Uterus (tissue), 3 donors: ENCODE measurements at regions not wholly inside any gene's neighbourhood (a gene's known extent, or its start where the extent isn't known, plus 50 kb on each side); places are given as distances from the start of the nearest gene placed in this dataset.

ENCODE experiments used
- DNase-seq, 2 donors: peaks; one replicate each; pipeline ENCODE4 v3.0.0-alpha.2; 2019 to 2020
- H3K27ac ChIP-seq, 2 donors: fragments of 200-600 bp; sonication (generic); 1 replicate in 1 of 2; 2 replicates in 1 of 2; pipeline ENCODE4 v1.5.1; 2016 to 2018
- H3K27me3 ChIP-seq, 2 donors: fragments of 200-600 bp; sonication (generic); one replicate each; pipeline ENCODE4 v1.5.1; 2018 to 2019; ENCODE audit warnings: control low read depth in 1 of 2
- H3K36me3 ChIP-seq, 2 donors: fragments of 200-600 bp; sonication (generic); one replicate each; pipeline ENCODE4 v1.5.1; 2019; ENCODE audit warnings: control low read depth in 1 of 2
- H3K4me1 ChIP-seq, 2 donors: fragments of 200-600 bp; sonication (generic); one replicate each; pipeline ENCODE4 v1.5.1; 2018 to 2019; ENCODE audit warnings: control low read depth in 1 of 2
- H3K4me3 ChIP-seq, 2 donors: fragments of 200-600 bp; sonication (generic); 1 replicate in 1 of 2; 2 replicates in 1 of 2; pipeline ENCODE4 v1.5.1; 2018 to 2019; ENCODE audit warnings: mild to moderate bottlenecking in 1 of 2
- H3K9me3 ChIP-seq, 2 donors: fragments of 200-600 bp; sonication (generic); one replicate each; pipeline ENCODE4 v1.5.1; 2019; ENCODE audit warnings: control low read depth in 1 of 2
- POLR2A ChIP-seq, 2 donors: fragments of 450-650 bp; IDR thresholded peaks; one replicate each; pipeline ENCODE4 v1.6.1; 2016; ENCODE audit warnings: antibody characterized with exemption in 2 of 2, mild to moderate bottlenecking in 1 of 2, moderate library complexity in 1 of 2
- intact Hi-C: fragments of 100-400 bp; cut with DNase I; formaldehyde crosslinking; loops from one replicate; pipeline ENCODE4 v1.15.1; 2023; ENCODE audit warnings: low total_unique reads
- TF ChIP-seq, protein P1 (sequence below), 4 experiments: fragments of 200-600 bp in 2 of 4; fragments of 450-650 bp in 2 of 4; sonication (generic) in 2 of 4; IDR thresholded peaks; one replicate each; pipeline ENCODE4 v1.5.1; 2016 to 2019; ENCODE audit warnings: antibody characterized with exemption in 4 of 4, mild to moderate bottlenecking in 2 of 4, moderate library complexity in 1 of 4
- donor health status: DM: yes; HTN: yes; CAD: no.

DNA sequence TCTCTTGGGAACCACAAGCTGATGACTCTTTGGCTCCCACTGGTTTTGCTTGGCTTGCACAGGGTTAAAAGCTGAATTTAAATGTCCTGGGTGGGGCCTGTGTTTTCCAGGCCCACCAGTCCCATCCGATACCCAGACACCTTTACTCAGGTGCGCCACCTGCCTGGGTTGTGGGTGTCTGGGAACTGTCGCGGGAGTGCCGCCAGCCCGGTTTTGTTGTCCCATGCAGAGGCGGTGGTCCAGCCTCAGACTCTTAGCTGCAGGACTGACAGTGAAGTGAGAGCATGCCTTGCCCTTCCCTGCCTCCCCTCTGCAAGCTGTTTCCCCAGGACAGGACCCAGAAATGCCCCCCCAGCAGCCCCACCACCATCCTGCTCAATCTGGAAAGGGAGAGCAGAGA lies 255.6 kb upstream of the ZNF32 start:
- no peaks in the 10 kb centered on the region for H3K9me3 ChIP-seq
- no peaks in the 10 kb centered on the region for H3K36me3 ChIP-seq
- no peak overlapping the region for H3K4me3 ChIP-seq
- DNase-seq: no peak
- no peaks in the 10 kb centered on the region for H3K4me1 ChIP-seq
- H3K27ac ChIP-seq: peak overlapping the region; percentile 41 to 50
- no peaks in the 10 kb centered on the region for H3K27me3 ChIP-seq
- TF ChIP-seq, protein P1, sequence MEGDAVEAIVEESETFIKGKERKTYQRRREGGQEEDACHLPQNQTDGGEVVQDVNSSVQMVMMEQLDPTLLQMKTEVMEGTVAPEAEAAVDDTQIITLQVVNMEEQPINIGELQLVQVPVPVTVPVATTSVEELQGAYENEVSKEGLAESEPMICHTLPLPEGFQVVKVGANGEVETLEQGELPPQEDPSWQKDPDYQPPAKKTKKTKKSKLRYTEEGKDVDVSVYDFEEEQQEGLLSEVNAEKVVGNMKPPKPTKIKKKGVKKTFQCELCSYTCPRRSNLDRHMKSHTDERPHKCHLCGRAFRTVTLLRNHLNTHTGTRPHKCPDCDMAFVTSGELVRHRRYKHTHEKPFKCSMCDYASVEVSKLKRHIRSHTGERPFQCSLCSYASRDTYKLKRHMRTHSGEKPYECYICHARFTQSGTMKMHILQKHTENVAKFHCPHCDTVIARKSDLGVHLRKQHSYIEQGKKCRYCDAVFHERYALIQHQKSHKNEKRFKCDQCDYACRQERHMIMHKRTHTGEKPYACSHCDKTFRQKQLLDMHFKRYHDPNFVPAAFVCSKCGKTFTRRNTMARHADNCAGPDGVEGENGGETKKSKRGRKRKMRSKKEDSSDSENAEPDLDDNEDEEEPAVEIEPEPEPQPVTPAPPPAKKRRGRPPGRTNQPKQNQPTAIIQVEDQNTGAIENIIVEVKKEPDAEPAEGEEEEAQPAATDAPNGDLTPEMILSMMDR (IDR thresholded peaks at IDR 0.05): no peak
- TF ChIP-seq POLR2A (IDR thresholded peaks at IDR 0.05): no peak
- intact Hi-C loops: no loop called here

DNA sequence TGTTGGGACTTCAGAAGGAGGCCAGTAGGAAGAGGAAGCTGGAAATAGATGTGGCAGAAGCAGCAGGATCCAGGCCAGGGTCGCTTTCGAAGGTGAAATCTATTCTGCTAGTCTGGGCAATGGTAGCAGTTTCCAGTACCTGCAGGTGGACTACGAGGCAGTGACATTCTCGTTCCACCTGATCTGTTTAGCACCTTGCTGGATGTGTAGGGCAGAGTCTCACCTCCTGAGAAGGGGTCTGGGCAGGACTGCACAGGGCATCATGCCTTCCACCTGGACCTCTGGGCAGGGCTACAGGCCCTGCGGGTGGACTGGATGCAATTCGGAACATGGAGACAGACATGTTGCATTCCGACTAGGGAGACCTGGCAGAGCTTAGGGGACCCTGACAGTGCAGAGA lies 254.8 kb upstream of the ZNF32 start:
- no peaks in the 10 kb centered on the region for H3K9me3 ChIP-seq
- no peaks in the 10 kb centered on the region for H3K36me3 ChIP-seq
- no peak overlapping the region for H3K27ac ChIP-seq
- intact Hi-C loops: no loop called here
- H3K27me3 ChIP-seq: no peaks in the 10 kb centered on the region
- TF ChIP-seq POLR2A (IDR thresholded peaks at IDR 0.05): no peak
- TF ChIP-seq, protein P1 (IDR thresholded peaks at IDR 0.05): no peak
- H3K4me1 ChIP-seq: no peaks in the 10 kb centered on the region
- DNase-seq: no peak
- no peak overlapping the region for H3K4me3 ChIP-seq

DNA sequence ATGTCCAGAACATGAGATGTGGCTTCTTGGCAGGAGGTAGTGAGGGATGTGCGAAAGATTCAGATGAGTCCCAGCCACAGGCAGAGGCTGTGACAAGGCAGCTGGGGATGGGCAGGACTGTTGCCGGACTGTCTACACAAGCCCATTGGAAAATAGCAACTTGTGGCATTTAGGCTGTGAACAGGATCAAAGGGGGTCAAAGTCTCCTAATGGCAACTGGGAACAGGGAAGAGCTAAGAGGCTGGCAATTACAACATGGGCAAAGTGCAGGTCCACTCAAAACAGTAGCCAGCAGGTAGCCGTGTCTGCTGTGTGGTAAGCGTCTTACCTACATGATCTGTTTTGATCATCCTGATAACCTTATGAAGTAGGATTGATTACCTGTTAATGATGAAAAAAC lies 254.2 kb upstream of the ZNF32 start:
- DNase-seq: no peak
- no peaks in the 10 kb centered on the region for H3K9me3 ChIP-seq
- no peak for TF ChIP-seq POLR2A (IDR thresholded peaks at IDR 0.05)
- TF ChIP-seq, protein P1 (IDR thresholded peaks at IDR 0.05): no peak
- intact Hi-C loops: no loop called here
- no peaks in the 10 kb centered on the region for H3K4me1 ChIP-seq
- no peak overlapping the region for H3K27ac ChIP-seq
- H3K27me3 ChIP-seq: no peaks in the 10 kb centered on the region
- H3K4me3 ChIP-seq: no peak overlapping the region
- H3K36me3 ChIP-seq: no peaks in the 10 kb centered on the region

DNA sequence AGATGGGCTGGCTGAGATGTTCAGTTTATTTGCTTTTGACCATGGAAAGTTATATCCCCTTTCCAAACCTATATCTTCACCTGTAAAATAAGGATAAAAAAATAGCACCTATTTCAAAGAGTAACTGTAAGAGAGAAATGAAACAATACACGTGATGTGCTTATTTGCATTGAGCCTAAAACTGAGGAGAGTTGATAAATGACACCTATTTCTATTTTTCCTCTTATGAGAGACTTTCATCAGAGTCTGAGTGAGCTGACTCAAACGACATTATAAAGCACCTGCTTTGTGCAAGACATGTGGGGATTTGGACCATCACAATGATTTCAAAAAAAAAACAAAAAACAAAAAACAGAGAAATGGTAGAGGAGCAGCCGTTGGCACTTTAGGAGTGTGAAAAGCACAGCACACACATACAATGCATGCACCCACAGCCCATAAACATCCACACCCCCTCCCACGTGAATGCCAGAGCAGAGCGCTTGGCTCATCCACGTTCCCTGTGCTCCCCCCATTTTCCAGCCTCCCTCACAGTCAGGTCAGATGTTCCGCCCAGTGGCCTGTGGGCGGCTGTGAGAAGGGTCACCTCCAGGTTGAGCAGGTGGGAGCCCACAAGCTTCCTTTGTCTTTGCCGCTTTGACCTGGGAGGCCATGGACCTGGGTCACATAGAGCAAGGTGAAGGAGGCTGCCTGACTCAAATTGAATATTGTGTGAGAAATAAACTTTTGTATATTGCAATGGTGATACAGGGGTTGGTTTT lies 253.2 kb upstream of the ZNF32 start:
- Histone ChIP-seq H3K27ac (no peak overlapping the region), H3K4me3 (no peak overlapping the region), H3K36me3 (no peaks in the 10 kb centered on the region), H3K27me3 (no peaks in the 10 kb centered on the region), H3K9me3 (no peaks in the 10 kb centered on the region), H3K4me1 (no peaks in the 10 kb centered on the region)
- no peak for DNase-seq
- intact Hi-C loops: no loop called here
- no peak for TF ChIP-seq POLR2A (IDR thresholded peaks at IDR 0.05)
- TF ChIP-seq, protein P1 (IDR thresholded peaks at IDR 0.05): no peak

DNA sequence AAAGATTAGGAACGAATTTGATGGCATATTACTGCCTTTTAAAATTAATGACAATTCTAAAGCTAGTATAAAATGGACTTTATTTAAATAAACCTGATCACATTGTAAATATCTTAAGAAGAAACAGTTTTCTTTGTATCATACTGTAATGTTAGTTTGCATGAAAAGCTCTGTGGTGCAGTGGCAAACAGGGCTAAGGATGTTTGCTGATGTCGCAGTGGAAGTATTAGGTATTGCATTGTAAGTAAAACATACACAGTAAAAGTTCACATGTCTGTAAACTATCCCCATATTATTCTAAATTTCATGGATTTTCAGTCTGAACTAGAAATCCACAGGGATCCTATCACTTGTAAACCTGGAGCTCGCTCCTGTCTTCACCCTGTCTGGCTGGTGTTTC lies 252.6 kb upstream of the ZNF32 start:
- no peaks in the 10 kb centered on the region for H3K27me3 ChIP-seq
- H3K9me3 ChIP-seq: no peaks in the 10 kb centered on the region
- no peak for DNase-seq
- intact Hi-C loops: no loop called here
- no peaks in the 10 kb centered on the region for H3K36me3 ChIP-seq
- no peak for TF ChIP-seq POLR2A (IDR thresholded peaks at IDR 0.05)
- TF ChIP-seq, protein P1 (IDR thresholded peaks at IDR 0.05): no peak
- no peak overlapping the region for H3K4me3 ChIP-seq
- H3K4me1 ChIP-seq: no peaks in the 10 kb centered on the region
- no peak overlapping the region for H3K27ac ChIP-seq
